ENCODE measurements at regions not wholly inside any gene's neighbourhood (a gene's known extent, or its start where the extent isn't known, plus 50 kb on each side); places are given as distances from the start of the nearest gene placed in this dataset.
"Not testable (repeated sequence)": the region's sequence is repeated elsewhere in the genome, so short reads cannot be mapped to it uniquely, and the experiment has no call there.

GRCh38 chr1:68725001-68725752 is 228.3 kb upstream of the DEPDC1 start:
- Histone ChIP-seq H3K4me1 (no peaks in the 10 kb centered on the region), H3K27ac (no peak overlapping the region), H3K9me3 (no peaks in the 10 kb centered on the region), H3K4me3 (no peak overlapping the region), H3K27me3 (ENCODE audit: insufficient read depth in 3 of 3, low read length in 2 of 3) (no peaks in the 10 kb centered on the region), H3K36me3 (ENCODE audit: insufficient read depth in 1 of 2, low read depth in 1 of 2) (no peaks in the 10 kb centered on the region)
- TF ChIP-seq CTCF (IDR thresholded peaks at IDR 0.05), result no peak
- WGBS, 3 donors, result 29 to 37% (median 33%) methylated on average over 2 of the region's 2 CpGs
- no peak for DNase-seq
- no peak for ATAC-seq
- intact Hi-C loops (cut with DNase I), result no loop called here

- intact Hi-C loops (cut with DNase I), result not testable (repeated sequence)
- WGBS, 3 donors, result 22 to 80% (median 63%) methylated on average over 1 to 9 of the region's 19 CpGs
These were observed 242.6 kb upstream of the DEPDC1 start for GRCh38 chr1:68739486-68739885.

GRCh38 chr1:68745011-68745410 is 248.1 kb upstream of the DEPDC1 start:
- H3K27me3 ChIP-seq (ENCODE audit: insufficient read depth in 3 of 3, low read length in 2 of 3), result no peaks in the 10 kb centered on the region
- no peak for ATAC-seq
- WGBS, 3 donors, result 16 to 29% (median 27%) methylated on average over 2 of the region's 2 CpGs
- H3K36me3 ChIP-seq (ENCODE audit: insufficient read depth in 1 of 2, low read depth in 1 of 2), result no peaks in the 10 kb centered on the region
- intact Hi-C loops (cut with DNase I), result no loop called here
- H3K9me3 ChIP-seq, result no peaks in the 10 kb centered on the region
- no peak overlapping the region for H3K27ac ChIP-seq
- DNase-seq, result no peak
- H3K4me1 ChIP-seq, result no peaks in the 10 kb centered on the region
- no peak for TF ChIP-seq CTCF (IDR thresholded peaks at IDR 0.05)
- no peak overlapping the region for H3K4me3 ChIP-seq

More at GRCh38 chr1:68739486-68739885, 242.6 kb upstream of the DEPDC1 start:
- H3K27me3 ChIP-seq (ENCODE audit: insufficient read depth in 3 of 3, low read length in 2 of 3); H3K9me3 ChIP-seq; H3K27ac ChIP-seq; H3K4me1 ChIP-seq; H3K4me3 ChIP-seq; H3K36me3 ChIP-seq (ENCODE audit: insufficient read depth in 1 of 2, low read depth in 1 of 2); DNase-seq; ATAC-seq: not testable (repeated sequence)

- H3K4me3 ChIP-seq, result no peak overlapping the region
- no peak overlapping the region for H3K27ac ChIP-seq
- TF ChIP-seq CTCF (IDR thresholded peaks at IDR 0.05), result no peak
- WGBS, 3 donors, result 4 to 21% (median 7%) methylated on average over 1 of the region's 1 CpG
- H3K4me1 ChIP-seq, result no peaks in the 10 kb centered on the region
- no peaks in the 10 kb centered on the region for H3K27me3 ChIP-seq (ENCODE audit: insufficient read depth in 3 of 3, low read length in 2 of 3)
- DNase-seq (no peak), ATAC-seq (no peak)
- H3K9me3 ChIP-seq, result no peaks in the 10 kb centered on the region
- H3K36me3 ChIP-seq (ENCODE audit: insufficient read depth in 1 of 2, low read depth in 1 of 2), result no peaks in the 10 kb centered on the region
- intact Hi-C loops (cut with DNase I), result no loop called here
These were observed 248.6 kb upstream of the DEPDC1 start for GRCh38 chr1:68745451-68745850.

- WGBS, 3 donors, result 69 to 77% (median 73%) methylated on average over 1 of the region's 1 CpG
- Histone ChIP-seq H3K36me3 (ENCODE audit: insufficient read depth in 1 of 2, low read depth in 1 of 2) (no peaks in the 10 kb centered on the region), H3K27me3 (ENCODE audit: insufficient read depth in 3 of 3, low read length in 2 of 3) (no peaks in the 10 kb centered on the region), H3K4me1 (no peaks in the 10 kb centered on the region), H3K27ac (no peak overlapping the region), H3K9me3 (no peaks in the 10 kb centered on the region), H3K4me3 (no peak overlapping the region)
- no peak for ATAC-seq
- no peak for DNase-seq
- no peak for TF ChIP-seq CTCF (IDR thresholded peaks at IDR 0.05)
- intact Hi-C loops (cut with DNase I), result no loop called here
These were observed 249.5 kb upstream of the DEPDC1 start for GRCh38 chr1:68746378-68746777.

Data from psoas muscle (tissue), 7 donors.